OCI-LY7 (cell line): ENCODE measurements at regions not wholly inside any gene's neighbourhood (a gene's known extent, or its start where the extent isn't known, plus 50 kb on each side); places are given as distances from the start of the nearest gene placed in this dataset.
"Not testable (repeated sequence)": the region's sequence is repeated elsewhere in the genome, so short reads cannot be mapped to it uniquely, and the experiment has no call there.

ENCODE experiments used
- CTCF ChIP-seq: fragments of 200-600 bp; sonication (generic); conservative IDR thresholded peaks from 2 replicates; pipeline ENCODE4 v1.5.1; 2014; ENCODE audit warnings: mild to moderate bottlenecking, antibody characterized with exemption, low read length, moderate library complexity, mixed read lengths
- EZH2phosphoT487 ChIP-seq: fragments of 200-600 bp; sonication (generic); IDR thresholded peaks from 2 replicates; pipeline ENCODE4 v1.6.1; 2018; ENCODE audit warnings: low read depth, borderline replicate concordance, mild to moderate bottlenecking, mixed run types, antibody characterized with exemption, low read length, moderate library complexity, mixed read lengths

DNA sequence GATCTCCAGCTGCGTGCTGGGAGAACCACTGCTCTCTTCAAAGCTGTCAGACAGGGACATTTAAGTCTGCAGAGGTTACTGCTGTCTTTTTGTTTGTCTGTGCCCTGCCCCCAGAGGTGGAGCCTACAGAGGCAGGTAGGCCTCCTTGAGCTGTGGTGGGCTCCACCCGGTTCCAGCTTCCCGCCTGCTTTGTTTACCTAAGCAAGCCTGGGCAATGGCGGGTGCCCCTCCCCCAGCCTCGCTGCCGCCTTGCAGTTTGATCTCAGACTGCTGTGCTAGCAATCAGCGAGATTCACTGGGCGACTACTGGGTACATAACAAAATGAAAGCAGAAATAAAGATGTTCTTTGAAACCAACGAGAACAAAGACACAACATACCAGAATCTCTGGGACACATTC lies 194.3 kb downstream of the OSR1 start:
- not testable (repeated sequence) for TF ChIP-seq CTCF, EZH2phosphoT487
